ENCODE measurements at regions not wholly inside any gene's neighbourhood (a gene's known extent, or its start where the extent isn't known, plus 50 kb on each side); places are given as distances from the start of the nearest gene placed in this dataset.

GRCh38 chr3:132964266-132964665 lies 73.9 kb upstream of the TMEM108 start:
- intact Hi-C loops (cut with DNase I; ENCODE audit: low total_unique reads) = no loop called here
- Histone ChIP-seq H3K9me3 (no peaks in the 10 kb centered on the region), H3K27ac (no peak overlapping the region), H3K4me3 (no peak overlapping the region), H3K27me3 (no peaks in the 10 kb centered on the region), H3K36me3 (no peaks in the 10 kb centered on the region), H3K4me1 (no peaks in the 10 kb centered on the region)
- TF ChIP-seq POLR2A (IDR thresholded peaks at IDR 0.05) (no peak), CTCF (IDR thresholded peaks at IDR 0.05) (no peak), POLR2AphosphoS5 (IDR thresholded peaks at IDR 0.05) (no peak)
- no peak for DNase-seq (ENCODE audit: low spot score in 2 of 2)

- no peak for DNase-seq (ENCODE audit: low spot score in 2 of 2)
- no peak overlapping the region for H3K27ac ChIP-seq
- H3K4me3 ChIP-seq = no peak overlapping the region
- intact Hi-C loops (cut with DNase I; ENCODE audit: low total_unique reads) = no loop called here
- H3K4me1 ChIP-seq = no peaks in the 10 kb centered on the region
- no peaks in the 10 kb centered on the region for H3K27me3 ChIP-seq
- TF ChIP-seq POLR2A (IDR thresholded peaks at IDR 0.05) (no peak), POLR2AphosphoS5 (IDR thresholded peaks at IDR 0.05) (no peak), CTCF (IDR thresholded peaks at IDR 0.05) (no peak)
- H3K9me3 ChIP-seq = no peaks in the 10 kb centered on the region
- H3K36me3 ChIP-seq = no peaks in the 10 kb centered on the region
Measured at GRCh38 chr3:132963786-132964185, 74.4 kb upstream of the TMEM108 start.

GRCh38 chr3:132961991-132962390 lies 76.2 kb upstream of the TMEM108 start:
- no peak for DNase-seq (ENCODE audit: low spot score in 2 of 2)
- Histone ChIP-seq H3K27ac (no peak overlapping the region), H3K4me3 (no peak overlapping the region), H3K9me3 (no peaks in the 10 kb centered on the region), H3K4me1 (no peaks in the 10 kb centered on the region), H3K27me3 (no peaks in the 10 kb centered on the region), H3K36me3 (no peaks in the 10 kb centered on the region)
- TF ChIP-seq POLR2A (IDR thresholded peaks at IDR 0.05) (no peak), POLR2AphosphoS5 (IDR thresholded peaks at IDR 0.05) (no peak), CTCF (IDR thresholded peaks at IDR 0.05) (no peak)
- intact Hi-C loops (cut with DNase I; ENCODE audit: low total_unique reads) = no loop called here

GRCh38 chr3:132953683-132954082 lies 84.5 kb upstream of the TMEM108 start:
- no peaks in the 10 kb centered on the region for H3K9me3 ChIP-seq

GRCh38 chr3:132927896-132928295 lies 110.3 kb upstream of the TMEM108 start:
- intact Hi-C loops (cut with DNase I; ENCODE audit: low total_unique reads) = no loop called here
- no peaks in the 10 kb centered on the region for H3K27me3 ChIP-seq
- no peak for TF ChIP-seq CTCF (IDR thresholded peaks at IDR 0.05)
- TF ChIP-seq POLR2A (IDR thresholded peaks at IDR 0.05) = no peak
- no peak for TF ChIP-seq POLR2AphosphoS5 (IDR thresholded peaks at IDR 0.05)

More at GRCh38 chr3:132953683-132954082, 84.5 kb upstream of the TMEM108 start:
- no peaks in the 10 kb centered on the region for H3K27me3 ChIP-seq
- H3K27ac ChIP-seq = no peak overlapping the region
- no peak for DNase-seq (ENCODE audit: low spot score in 2 of 2)
- intact Hi-C loops (cut with DNase I; ENCODE audit: low total_unique reads) = no loop called here
- no peak overlapping the region for H3K4me3 ChIP-seq
- no peaks in the 10 kb centered on the region for H3K4me1 ChIP-seq
- no peak for TF ChIP-seq POLR2A (IDR thresholded peaks at IDR 0.05)
- TF ChIP-seq POLR2AphosphoS5 (IDR thresholded peaks at IDR 0.05) = no peak
- no peak for TF ChIP-seq CTCF (IDR thresholded peaks at IDR 0.05)
- no peaks in the 10 kb centered on the region for H3K36me3 ChIP-seq

More at GRCh38 chr3:132927896-132928295, 110.3 kb upstream of the TMEM108 start:
- Histone ChIP-seq H3K4me3 (no peak overlapping the region), H3K9me3 (no peaks in the 10 kb centered on the region), H3K27ac (no peak overlapping the region), H3K4me1 (no peaks in the 10 kb centered on the region), H3K36me3 (no peaks in the 10 kb centered on the region)
- no peak for DNase-seq (ENCODE audit: low spot score in 2 of 2)

Measured in breast epithelium (tissue), 4 donors.